Smooth muscle cell (in vitro differentiated cells): ENCODE measurements at regions not wholly inside any gene's neighbourhood (a gene's known extent, or its start where the extent isn't known, plus 50 kb on each side); places are given as distances from the start of the nearest gene placed in this dataset.

Source experiments
- DNase-seq: peaks from one replicate; lab custom pipeline; 2025; ENCODE audit not compliant: unreplicated experiment; lab: John Stamatoyannopoulos, UW
- H2AFZ ChIP-seq: fragments of 200-600 bp; sonication (generic); 2 replicates; pipeline ENCODE4 v1.6.0; 2016; ENCODE audit warnings: antibody characterized with exemption, low read depth, mild to moderate bottlenecking
- H3F3A ChIP-seq: fragments of 200-600 bp; sonication (generic); 2 replicates; pipeline ENCODE4 v1.6.0; 2017; ENCODE audit warnings: antibody characterized with exemption, low read depth
- H3K27ac ChIP-seq: fragments of 200-600 bp; sonication (generic); 2 replicates; pipeline ENCODE4 v1.5.1; 2016; ENCODE audit warnings: low read depth, mild to moderate bottlenecking
- H3K27me3 ChIP-seq: fragments of 200-600 bp; sonication (generic); 2 replicates; pipeline ENCODE4 v1.6.1; 2016; ENCODE audit warnings: low read depth, mild to moderate bottlenecking
- H3K36me3 ChIP-seq: fragments of 200-600 bp; sonication (generic); 2 replicates; pipeline ENCODE4 v1.5.1; 2016; ENCODE audit warnings: low read depth
- H3K4me1 ChIP-seq: fragments of 200-600 bp; sonication (generic); 2 replicates; pipeline ENCODE4 v1.5.1; 2016; ENCODE audit warnings: low read depth
- H3K4me2 ChIP-seq: fragments of 200-600 bp; sonication (generic); 2 replicates; pipeline ENCODE4 v1.6.0; 2016; ENCODE audit warnings: mild to moderate bottlenecking
- H3K4me3 ChIP-seq: fragments of 200-600 bp; sonication (generic); 2 replicates; pipeline ENCODE4 v1.5.1; 2016; ENCODE audit warnings: mild to moderate bottlenecking
- H3K79me2 ChIP-seq: fragments of 200-600 bp; sonication (generic); 2 replicates; pipeline ENCODE4 v1.6.0; 2016; ENCODE audit warnings: low read depth, mild to moderate bottlenecking
- H3K9ac ChIP-seq: fragments of 200-600 bp; sonication (generic); 2 replicates; pipeline ENCODE4 v1.6.0; 2016; ENCODE audit warnings: low read depth
- H3K9me3 ChIP-seq: fragments of 200-600 bp; sonication (generic); replicated peaks from 2 replicates; pipeline ENCODE4 v1.5.1; 2016; ENCODE audit warnings: low read depth
- H4K20me1 ChIP-seq: fragments of 200-600 bp; sonication (generic); 2 replicates; pipeline ENCODE4 v1.6.0; 2016; ENCODE audit warnings: low read depth
- WGBS: methylation state at CpG from one replicate; pipeline ENCODE4 v1.1.7; 2016; ENCODE audit warnings: low lambda C conversion rate; 5-methylcytosine and 5-hydroxymethylcytosine counted together
- TF ChIP-seq, protein P1 (sequence below): fragments of 200-600 bp; sonication (generic); IDR thresholded peaks from 2 replicates; pipeline ENCODE4 v1.5.1; 2017; ENCODE audit warnings: borderline replicate concordance, mild to moderate bottlenecking, antibody characterized with exemption; ENCODE audit not compliant: insufficient read depth, poor library complexity, severe bottlenecking

DNA sequence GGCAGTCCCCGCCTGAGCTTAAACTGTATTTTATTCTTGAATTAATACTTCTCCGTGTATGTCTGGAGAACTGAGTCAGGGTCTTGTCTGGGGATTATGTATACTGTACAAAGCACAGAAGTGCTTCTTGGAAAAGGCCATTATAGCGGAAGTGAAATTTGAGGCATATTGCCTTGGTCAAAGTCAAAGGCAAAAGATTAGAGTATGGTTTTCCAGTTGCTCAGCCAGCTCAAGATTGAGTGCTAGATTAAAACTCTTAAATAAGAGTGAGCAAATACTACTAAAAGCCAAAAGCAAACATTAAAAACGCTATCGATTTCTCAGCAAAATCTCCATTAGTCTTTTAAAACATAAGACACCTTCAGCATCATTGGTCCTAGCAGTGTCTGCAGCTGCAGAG, 207.7 kb upstream of the MAN1A1 start:
- H3F3A ChIP-seq, result no peaks in the 10 kb centered on the region
- no peaks in the 10 kb centered on the region for H4K20me1 ChIP-seq
- WGBS, result 94% methylated on average over 5 of the region's 5 CpGs
- no peak overlapping the region for H3K4me2 ChIP-seq
- H3K27ac ChIP-seq, result no peak overlapping the region
- no peaks in the 10 kb centered on the region for H3K79me2 ChIP-seq
- no peak overlapping the region for H3K4me3 ChIP-seq
- no peak for DNase-seq
- no peaks in the 10 kb centered on the region for H3K9me3 ChIP-seq
- TF ChIP-seq, protein P1, sequence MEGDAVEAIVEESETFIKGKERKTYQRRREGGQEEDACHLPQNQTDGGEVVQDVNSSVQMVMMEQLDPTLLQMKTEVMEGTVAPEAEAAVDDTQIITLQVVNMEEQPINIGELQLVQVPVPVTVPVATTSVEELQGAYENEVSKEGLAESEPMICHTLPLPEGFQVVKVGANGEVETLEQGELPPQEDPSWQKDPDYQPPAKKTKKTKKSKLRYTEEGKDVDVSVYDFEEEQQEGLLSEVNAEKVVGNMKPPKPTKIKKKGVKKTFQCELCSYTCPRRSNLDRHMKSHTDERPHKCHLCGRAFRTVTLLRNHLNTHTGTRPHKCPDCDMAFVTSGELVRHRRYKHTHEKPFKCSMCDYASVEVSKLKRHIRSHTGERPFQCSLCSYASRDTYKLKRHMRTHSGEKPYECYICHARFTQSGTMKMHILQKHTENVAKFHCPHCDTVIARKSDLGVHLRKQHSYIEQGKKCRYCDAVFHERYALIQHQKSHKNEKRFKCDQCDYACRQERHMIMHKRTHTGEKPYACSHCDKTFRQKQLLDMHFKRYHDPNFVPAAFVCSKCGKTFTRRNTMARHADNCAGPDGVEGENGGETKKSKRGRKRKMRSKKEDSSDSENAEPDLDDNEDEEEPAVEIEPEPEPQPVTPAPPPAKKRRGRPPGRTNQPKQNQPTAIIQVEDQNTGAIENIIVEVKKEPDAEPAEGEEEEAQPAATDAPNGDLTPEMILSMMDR, result no peak
- H3K9ac ChIP-seq, result no peak overlapping the region
- no peak overlapping the region for H2AFZ ChIP-seq
- H3K27me3 ChIP-seq, result no peaks in the 10 kb centered on the region
- no peaks in the 10 kb centered on the region for H3K36me3 ChIP-seq
- H3K4me1 ChIP-seq, result no peaks in the 10 kb centered on the region

DNA sequence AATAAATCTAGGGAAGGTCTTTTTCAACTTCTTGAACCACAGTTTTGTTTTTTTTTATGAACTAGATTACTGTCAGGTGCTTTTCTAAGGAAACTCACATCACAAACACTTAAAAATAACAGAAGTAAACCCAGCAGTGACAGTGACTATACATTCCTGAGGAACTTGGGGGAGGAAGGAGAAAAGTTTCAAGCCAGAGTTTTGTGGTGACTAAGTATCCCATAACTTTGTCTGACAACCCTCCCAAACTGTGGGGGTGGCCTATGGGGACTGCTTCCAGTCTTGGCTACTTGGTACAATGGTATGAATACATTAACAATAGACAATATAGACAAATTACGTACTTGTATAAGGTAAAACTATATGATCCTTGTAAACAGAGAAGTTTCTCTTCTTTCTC, 202.5 kb upstream of the MAN1A1 start:
- Histone ChIP-seq H3K27ac (no peak overlapping the region), H3K36me3 (no peaks in the 10 kb centered on the region), H4K20me1 (no peaks in the 10 kb centered on the region), H3K4me1 (no peaks in the 10 kb centered on the region), H2AFZ (no peak overlapping the region), H3K4me3 (no peak overlapping the region), H3F3A (no peaks in the 10 kb centered on the region), H3K79me2 (no peaks in the 10 kb centered on the region), H3K27me3 (no peaks in the 10 kb centered on the region), H3K9ac (no peak overlapping the region), H3K9me3 (no peaks in the 10 kb centered on the region), H3K4me2 (no peak overlapping the region)
- TF ChIP-seq, protein P1, result no peak
- DNase-seq, result no peak
- WGBS, result 84% methylated on average over 1 of the region's 1 CpG

DNA sequence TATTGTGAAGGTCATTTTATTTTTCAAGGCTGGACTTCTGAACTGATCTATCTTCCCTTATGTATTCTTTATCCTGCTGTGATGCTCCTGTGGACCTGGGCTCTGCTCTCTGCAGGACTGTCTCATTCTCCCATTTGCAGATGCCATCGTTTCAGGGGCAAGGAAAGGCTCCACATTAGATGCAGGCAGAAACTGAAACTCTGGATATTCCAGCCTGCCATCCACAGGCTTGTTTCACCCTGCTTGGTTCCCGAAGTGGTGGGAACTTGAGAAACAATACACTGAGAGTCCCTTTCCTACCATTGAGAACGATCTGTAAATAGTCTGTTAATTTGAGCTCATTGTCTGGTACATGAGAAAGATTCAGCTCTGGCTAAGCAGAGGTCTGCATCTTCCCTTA, 197.5 kb upstream of the MAN1A1 start:
- H3K79me2 ChIP-seq, result no peaks in the 10 kb centered on the region
- 78% methylated on average over 3 of the region's 3 CpGs for whole genome bisulfite sequencing
- H3K4me2 ChIP-seq, result no peak overlapping the region
- H3K27me3 ChIP-seq, result no peaks in the 10 kb centered on the region
- H3K9me3 ChIP-seq, result no peaks in the 10 kb centered on the region
- H4K20me1 ChIP-seq, result no peaks in the 10 kb centered on the region
- peaks cover 2% of the 10 kb centered on the region for H3K4me1 ChIP-seq
- DNase-seq, result no peak
- no peak overlapping the region for H3K9ac ChIP-seq
- H3K27ac ChIP-seq, result no peak overlapping the region
- TF ChIP-seq, protein P1, result no peak
- H3K4me3 ChIP-seq, result no peak overlapping the region
- H3K36me3 ChIP-seq, result no peaks in the 10 kb centered on the region
- peaks cover 7% of the 10 kb centered on the region for H3F3A ChIP-seq
- H2AFZ ChIP-seq, result no peak overlapping the region

DNA sequence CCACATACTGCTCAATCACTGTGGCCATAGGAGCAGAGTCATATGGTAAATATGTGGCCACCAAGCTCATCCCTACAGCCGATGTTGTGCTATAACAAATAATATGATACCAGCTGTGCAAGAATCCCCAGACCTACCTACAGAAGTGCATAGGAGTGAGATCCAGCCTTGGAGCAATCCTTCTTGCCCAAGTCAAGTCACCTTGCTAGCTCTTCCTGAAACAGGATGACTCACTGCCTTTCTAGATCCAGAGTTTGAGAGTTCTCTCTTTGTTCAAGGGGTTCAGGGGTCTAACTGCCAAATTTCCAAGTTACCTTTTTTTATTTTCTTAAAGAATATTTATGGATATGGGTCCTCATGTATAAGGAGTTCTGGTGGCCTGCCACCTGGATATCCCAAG, 195.7 kb upstream of the MAN1A1 start:
- no peak for DNase-seq
- no peaks in the 10 kb centered on the region for H4K20me1 ChIP-seq
- peaks cover 8% of the 10 kb centered on the region for H3K4me1 ChIP-seq
- H3K79me2 ChIP-seq, result no peaks in the 10 kb centered on the region
- H3K4me3 ChIP-seq, result no peak overlapping the region
- H3K9ac ChIP-seq, result no peak overlapping the region
- H3K27ac ChIP-seq, result no peak overlapping the region
- WGBS, result 43% methylated on average over 1 of the region's 1 CpG
- H2AFZ ChIP-seq, result no peak overlapping the region
- H3K4me2 ChIP-seq, result peak overlapping the region; percentile 4
- no peaks in the 10 kb centered on the region for H3K27me3 ChIP-seq
- H3K9me3 ChIP-seq, result no peaks in the 10 kb centered on the region
- TF ChIP-seq, protein P1, result no peak
- H3F3A ChIP-seq, result peaks cover 7% of the 10 kb centered on the region
- no peaks in the 10 kb centered on the region for H3K36me3 ChIP-seq
